H9 (cell line): ENCODE measurements at regions not wholly inside any gene's neighbourhood (a gene's known extent, or its start where the extent isn't known, plus 50 kb on each side); places are given as distances from the start of the nearest gene placed in this dataset.

ENCODE experiments used
- DNase-seq: peaks from one replicate; pipeline ENCODE4 v3.0.0-alpha.2; 2017
- H2AFZ ChIP-seq: one replicate; pipeline ENCODE4 v1.6.1; 2013; ENCODE audit warnings: mild to moderate bottlenecking, low read length, control low read depth, moderate library complexity
- H2AK5ac ChIP-seq: 2 replicates; pipeline ENCODE4 v1.6.1; 2013; ENCODE audit warnings: low read length, control low read depth, mixed read lengths; ENCODE audit not compliant: insufficient read length
- H2BK120ac ChIP-seq: one replicate; pipeline ENCODE4 v1.6.1; 2013; ENCODE audit warnings: low read depth, mild to moderate bottlenecking, low read length, control low read depth, inconsistent platforms; ENCODE audit not compliant: poor library complexity, severe bottlenecking
- H2BK12ac ChIP-seq: 2 replicates; pipeline ENCODE4 v1.6.1; 2013; ENCODE audit warnings: low read length, control low read depth, mixed read lengths, low read depth; ENCODE audit not compliant: insufficient read length
- H2BK15ac ChIP-seq: 2 replicates; pipeline ENCODE4 v1.6.1; 2013; ENCODE audit warnings: low read depth, low read length, control low read depth
- H2BK20ac ChIP-seq: one replicate; pipeline ENCODE4 v1.6.1; 2013; ENCODE audit warnings: low read depth, mild to moderate bottlenecking, low read length, control low read depth, inconsistent platforms; ENCODE audit not compliant: poor library complexity, severe bottlenecking
- H2BK5ac ChIP-seq: 2 replicates; pipeline ENCODE4 v1.6.1; 2013; ENCODE audit warnings: low read length, control low read depth, mixed read lengths; ENCODE audit not compliant: insufficient read length
- H3K14ac ChIP-seq: 2 replicates; pipeline ENCODE4 v1.6.1; 2013; ENCODE audit warnings: low read length, control low read depth; ENCODE audit not compliant: insufficient read depth
- H3K18ac ChIP-seq: 2 replicates; pipeline ENCODE4 v1.6.1; 2013; ENCODE audit warnings: low read depth, mild to moderate bottlenecking, mixed read lengths, low read length, control low read depth; ENCODE audit not compliant: insufficient read length
- H3K23ac ChIP-seq: 2 replicates; pipeline ENCODE4 v1.6.1; 2013; ENCODE audit warnings: low read length, control low read depth, mixed read lengths, low read depth; ENCODE audit not compliant: insufficient read length
- H3K23me2 ChIP-seq: 2 replicates; pipeline ENCODE4 v1.6.1; 2013; ENCODE audit warnings: low read depth, mild to moderate bottlenecking, mixed read lengths, low read length, control low read depth; ENCODE audit not compliant: insufficient read length, poor library complexity, severe bottlenecking
- H3K27ac ChIP-seq: 2 replicates; pipeline ENCODE4 v1.5.1; 2013; ENCODE audit warnings: low read length, control low read depth, mixed read lengths, low read depth; ENCODE audit not compliant: insufficient read length
- H3K27me3 ChIP-seq: 2 replicates; pipeline ENCODE4 v1.6.1; 2013; ENCODE audit warnings: low read length, control low read depth, inconsistent platforms; ENCODE audit not compliant: insufficient read depth
- H3K4ac ChIP-seq: 2 replicates; pipeline ENCODE4 v1.6.1; 2013; ENCODE audit warnings: low read depth, mild to moderate bottlenecking, control low read depth, inconsistent platforms, low read length, moderate library complexity
- H3K4me1 ChIP-seq: 2 replicates; pipeline ENCODE4 v1.6.1; 2013; ENCODE audit warnings: low read length, control low read depth, inconsistent platforms; ENCODE audit not compliant: insufficient read depth
- H3K4me2 ChIP-seq: 2 replicates; pipeline ENCODE4 v1.6.1; 2013; ENCODE audit warnings: low read length, control low read depth, mixed read lengths; ENCODE audit not compliant: insufficient read length, insufficient read depth
- H3K56ac ChIP-seq: 2 replicates; pipeline ENCODE4 v1.6.1; 2013; ENCODE audit warnings: low read depth, mild to moderate bottlenecking, mixed read lengths, low read length, control low read depth; ENCODE audit not compliant: insufficient read length
- H3K79me1 ChIP-seq: 2 replicates; pipeline ENCODE4 v1.6.1; 2013; ENCODE audit warnings: low read depth, mild to moderate bottlenecking, moderate library complexity, low read length, control low read depth, inconsistent platforms; ENCODE audit not compliant: insufficient read depth, poor library complexity, severe bottlenecking
- H3K79me2 ChIP-seq: 2 replicates; pipeline ENCODE4 v1.6.1; 2013; ENCODE audit warnings: low read length, control low read depth, inconsistent platforms; ENCODE audit not compliant: insufficient read depth
- H3K9ac ChIP-seq: 2 replicates; pipeline ENCODE4 v1.6.1; 2013; ENCODE audit warnings: low read length, control low read depth, mixed read lengths; ENCODE audit not compliant: insufficient read length; ENCODE audit errors: extremely low read depth
- H3K9me3 ChIP-seq: one replicate; pipeline ENCODE4 v1.6.1; 2013; ENCODE audit warnings: low read depth, low read length, inconsistent platforms; ENCODE audit not compliant: control insufficient read depth
- H3T11ph ChIP-seq: one replicate; pipeline ENCODE4 v1.6.1; 2013; ENCODE audit warnings: mild to moderate bottlenecking, low read length, control low read depth, inconsistent platforms
- H4K20me1 ChIP-seq: one replicate; pipeline ENCODE4 v1.6.1; 2013; ENCODE audit not compliant: control insufficient read depth, insufficient read length, insufficient read depth
- H4K5ac ChIP-seq: 2 replicates; pipeline ENCODE4 v1.6.1; 2013; ENCODE audit warnings: low read depth, mild to moderate bottlenecking, mixed read lengths, low read length, control low read depth; ENCODE audit not compliant: insufficient read length
- H4K8ac ChIP-seq: replicated peaks from 2 replicates; pipeline ENCODE4 v1.6.1; 2013; ENCODE audit warnings: low read length, control low read depth, mixed read lengths, low read depth; ENCODE audit not compliant: insufficient read length
- H4K91ac ChIP-seq: 2 replicates; pipeline ENCODE4 v1.6.1; 2013; ENCODE audit warnings: low read depth, mild to moderate bottlenecking, moderate library complexity, mixed read lengths, low read length, control low read depth; ENCODE audit not compliant: insufficient read length
- H3K27ac Mint-ChIP-seq, 3 experiments: 2 replicates in 2 of 3; 3 replicates in 1 of 3; pipeline ENCODE4 v1.8.0; 2020 to 2021; ENCODE audit warnings: mixed read lengths in 3 of 3, mild to moderate bottlenecking in 1 of 3, moderate library complexity in 1 of 3
- H3K27me3 Mint-ChIP-seq: 2 replicates; pipeline ENCODE4 v1.8.0; 2021; ENCODE audit warnings: low read depth, mild to moderate bottlenecking, moderate library complexity, mixed read lengths
- H3K36me3 Mint-ChIP-seq, 3 experiments: 2 replicates in 2 of 3; 3 replicates in 1 of 3; pipeline ENCODE4 v1.8.0; 2020 to 2021; ENCODE audit warnings: low read depth in 3 of 3, mixed read lengths in 3 of 3; ENCODE audit not compliant: insufficient read depth in 1 of 3
- H3K4me1 Mint-ChIP-seq, 2 experiments: 2 replicates each; pipeline ENCODE4 v1.8.0; 2020; ENCODE audit warnings: mixed read lengths in 2 of 2
- H3K4me3 Mint-ChIP-seq, 2 experiments: 2 replicates in 1 of 2; 3 replicates in 1 of 2; pipeline ENCODE4 v1.8.0; 2020 to 2021; ENCODE audit warnings: mild to moderate bottlenecking in 2 of 2, mixed read lengths in 2 of 2, moderate library complexity in 1 of 2
- H3K9me3 Mint-ChIP-seq, 2 experiments: 2 replicates in 1 of 2; 3 replicates in 1 of 2; pipeline ENCODE4 v1.8.0; 2020; ENCODE audit warnings: mild to moderate bottlenecking in 2 of 2, mixed read lengths in 2 of 2, moderate library complexity in 1 of 2
- CTCF ChIP-seq: fragments of 200-600 bp; sonication (generic); conservative IDR thresholded peaks from 3 replicates; pipeline ENCODE4 v1.8.0; 2021; ENCODE audit warnings: antibody characterized with exemption, mild to moderate bottlenecking
- WGBS: extraction: QIAGEN DNeasy Blood & Tissue Kit; methylation state at CpG from one replicate; pipeline ENCODE4 v1.1.7; 2013; ENCODE audit warnings: missing lambda C conversion rate, low lambda C conversion rate, mixed read lengths; ENCODE audit not compliant: insufficient read length; ENCODE audit errors: extremely low coverage; 5-methylcytosine and 5-hydroxymethylcytosine counted together

- Histone ChIP-seq H4K8ac (no peak overlapping the region), H3K4ac (no peak overlapping the region), H3K4me1 (no peaks in the 10 kb centered on the region), H4K91ac (no peak overlapping the region), H3K9ac (no peak overlapping the region), H4K20me1 (no peaks in the 10 kb centered on the region), H3T11ph (no peak overlapping the region), H3K56ac (no peak overlapping the region), H2AK5ac (no peak overlapping the region), H2BK20ac (no peak overlapping the region), H3K27me3 (no peaks in the 10 kb centered on the region), H3K18ac (no peak overlapping the region), H3K23ac (no peak overlapping the region), H2BK5ac (no peak overlapping the region), H3K9me3 (no peaks in the 10 kb centered on the region), H2AFZ (no peak overlapping the region), H2BK12ac (no peak overlapping the region), H3K79me1 (no peaks in the 10 kb centered on the region), H2BK15ac (no peak overlapping the region), H3K4me2 (no peak overlapping the region), H3K27ac (no peak overlapping the region), H3K14ac (no peak overlapping the region), H3K23me2 (no peaks in the 10 kb centered on the region), H4K5ac (no peak overlapping the region), H3K79me2 (no peaks in the 10 kb centered on the region), H2BK120ac (no peak overlapping the region)
- Mint-ChIP-seq H3K4me1 (no peaks in the 10 kb centered on the region), H3K36me3 (peaks cover 0 to 6% (median 2%) of the 10 kb centered on the region in 3 experiments; a peak in 4 of 7 replicates), H3K27ac (no peak overlapping the region; a peak in 1 of 7 replicates), H3K9me3 (peaks cover 10 to 12% of the 10 kb centered on the region in 2 experiments; a peak in 4 of 5 replicates), H3K4me3 (no peak overlapping the region), H3K27me3 (peaks cover 3% of the 10 kb centered on the region; the same call in 1 of the 2 replicates)
- WGBS: no CpG with 5 or more reads among the region's 5 CpGs
- no peak for DNase-seq
- TF ChIP-seq CTCF: no peak
These were observed 413.2 kb upstream of the SPRED2 start for GRCh38 chr2:65845442-65846182.
